ENCODE measurements at regions not wholly inside any gene's neighbourhood (a gene's known extent, or its start where the extent isn't known, plus 50 kb on each side); places are given as distances from the start of the nearest gene placed in this dataset.

DNA sequence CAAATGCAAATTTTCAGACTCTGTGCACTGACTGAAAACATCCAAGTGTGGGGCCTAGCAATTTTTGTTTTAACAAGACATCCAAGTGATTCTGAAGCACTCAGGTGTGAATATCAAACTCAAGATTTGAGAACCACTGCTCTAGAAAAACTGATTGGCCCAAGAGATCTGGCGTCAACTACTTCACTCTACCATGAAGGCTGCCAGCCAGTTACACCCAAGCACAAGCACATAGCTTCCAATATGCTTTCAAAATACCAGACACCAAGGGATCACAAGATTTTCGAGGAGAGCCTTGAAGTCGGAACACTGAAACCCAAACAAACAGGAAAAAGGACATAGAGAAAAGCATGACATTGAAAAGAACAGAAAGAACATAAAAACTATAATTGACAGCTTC, 140.2 kb downstream of the PTCHD4 start (continued):
- TF ChIP-seq, protein P1, sequence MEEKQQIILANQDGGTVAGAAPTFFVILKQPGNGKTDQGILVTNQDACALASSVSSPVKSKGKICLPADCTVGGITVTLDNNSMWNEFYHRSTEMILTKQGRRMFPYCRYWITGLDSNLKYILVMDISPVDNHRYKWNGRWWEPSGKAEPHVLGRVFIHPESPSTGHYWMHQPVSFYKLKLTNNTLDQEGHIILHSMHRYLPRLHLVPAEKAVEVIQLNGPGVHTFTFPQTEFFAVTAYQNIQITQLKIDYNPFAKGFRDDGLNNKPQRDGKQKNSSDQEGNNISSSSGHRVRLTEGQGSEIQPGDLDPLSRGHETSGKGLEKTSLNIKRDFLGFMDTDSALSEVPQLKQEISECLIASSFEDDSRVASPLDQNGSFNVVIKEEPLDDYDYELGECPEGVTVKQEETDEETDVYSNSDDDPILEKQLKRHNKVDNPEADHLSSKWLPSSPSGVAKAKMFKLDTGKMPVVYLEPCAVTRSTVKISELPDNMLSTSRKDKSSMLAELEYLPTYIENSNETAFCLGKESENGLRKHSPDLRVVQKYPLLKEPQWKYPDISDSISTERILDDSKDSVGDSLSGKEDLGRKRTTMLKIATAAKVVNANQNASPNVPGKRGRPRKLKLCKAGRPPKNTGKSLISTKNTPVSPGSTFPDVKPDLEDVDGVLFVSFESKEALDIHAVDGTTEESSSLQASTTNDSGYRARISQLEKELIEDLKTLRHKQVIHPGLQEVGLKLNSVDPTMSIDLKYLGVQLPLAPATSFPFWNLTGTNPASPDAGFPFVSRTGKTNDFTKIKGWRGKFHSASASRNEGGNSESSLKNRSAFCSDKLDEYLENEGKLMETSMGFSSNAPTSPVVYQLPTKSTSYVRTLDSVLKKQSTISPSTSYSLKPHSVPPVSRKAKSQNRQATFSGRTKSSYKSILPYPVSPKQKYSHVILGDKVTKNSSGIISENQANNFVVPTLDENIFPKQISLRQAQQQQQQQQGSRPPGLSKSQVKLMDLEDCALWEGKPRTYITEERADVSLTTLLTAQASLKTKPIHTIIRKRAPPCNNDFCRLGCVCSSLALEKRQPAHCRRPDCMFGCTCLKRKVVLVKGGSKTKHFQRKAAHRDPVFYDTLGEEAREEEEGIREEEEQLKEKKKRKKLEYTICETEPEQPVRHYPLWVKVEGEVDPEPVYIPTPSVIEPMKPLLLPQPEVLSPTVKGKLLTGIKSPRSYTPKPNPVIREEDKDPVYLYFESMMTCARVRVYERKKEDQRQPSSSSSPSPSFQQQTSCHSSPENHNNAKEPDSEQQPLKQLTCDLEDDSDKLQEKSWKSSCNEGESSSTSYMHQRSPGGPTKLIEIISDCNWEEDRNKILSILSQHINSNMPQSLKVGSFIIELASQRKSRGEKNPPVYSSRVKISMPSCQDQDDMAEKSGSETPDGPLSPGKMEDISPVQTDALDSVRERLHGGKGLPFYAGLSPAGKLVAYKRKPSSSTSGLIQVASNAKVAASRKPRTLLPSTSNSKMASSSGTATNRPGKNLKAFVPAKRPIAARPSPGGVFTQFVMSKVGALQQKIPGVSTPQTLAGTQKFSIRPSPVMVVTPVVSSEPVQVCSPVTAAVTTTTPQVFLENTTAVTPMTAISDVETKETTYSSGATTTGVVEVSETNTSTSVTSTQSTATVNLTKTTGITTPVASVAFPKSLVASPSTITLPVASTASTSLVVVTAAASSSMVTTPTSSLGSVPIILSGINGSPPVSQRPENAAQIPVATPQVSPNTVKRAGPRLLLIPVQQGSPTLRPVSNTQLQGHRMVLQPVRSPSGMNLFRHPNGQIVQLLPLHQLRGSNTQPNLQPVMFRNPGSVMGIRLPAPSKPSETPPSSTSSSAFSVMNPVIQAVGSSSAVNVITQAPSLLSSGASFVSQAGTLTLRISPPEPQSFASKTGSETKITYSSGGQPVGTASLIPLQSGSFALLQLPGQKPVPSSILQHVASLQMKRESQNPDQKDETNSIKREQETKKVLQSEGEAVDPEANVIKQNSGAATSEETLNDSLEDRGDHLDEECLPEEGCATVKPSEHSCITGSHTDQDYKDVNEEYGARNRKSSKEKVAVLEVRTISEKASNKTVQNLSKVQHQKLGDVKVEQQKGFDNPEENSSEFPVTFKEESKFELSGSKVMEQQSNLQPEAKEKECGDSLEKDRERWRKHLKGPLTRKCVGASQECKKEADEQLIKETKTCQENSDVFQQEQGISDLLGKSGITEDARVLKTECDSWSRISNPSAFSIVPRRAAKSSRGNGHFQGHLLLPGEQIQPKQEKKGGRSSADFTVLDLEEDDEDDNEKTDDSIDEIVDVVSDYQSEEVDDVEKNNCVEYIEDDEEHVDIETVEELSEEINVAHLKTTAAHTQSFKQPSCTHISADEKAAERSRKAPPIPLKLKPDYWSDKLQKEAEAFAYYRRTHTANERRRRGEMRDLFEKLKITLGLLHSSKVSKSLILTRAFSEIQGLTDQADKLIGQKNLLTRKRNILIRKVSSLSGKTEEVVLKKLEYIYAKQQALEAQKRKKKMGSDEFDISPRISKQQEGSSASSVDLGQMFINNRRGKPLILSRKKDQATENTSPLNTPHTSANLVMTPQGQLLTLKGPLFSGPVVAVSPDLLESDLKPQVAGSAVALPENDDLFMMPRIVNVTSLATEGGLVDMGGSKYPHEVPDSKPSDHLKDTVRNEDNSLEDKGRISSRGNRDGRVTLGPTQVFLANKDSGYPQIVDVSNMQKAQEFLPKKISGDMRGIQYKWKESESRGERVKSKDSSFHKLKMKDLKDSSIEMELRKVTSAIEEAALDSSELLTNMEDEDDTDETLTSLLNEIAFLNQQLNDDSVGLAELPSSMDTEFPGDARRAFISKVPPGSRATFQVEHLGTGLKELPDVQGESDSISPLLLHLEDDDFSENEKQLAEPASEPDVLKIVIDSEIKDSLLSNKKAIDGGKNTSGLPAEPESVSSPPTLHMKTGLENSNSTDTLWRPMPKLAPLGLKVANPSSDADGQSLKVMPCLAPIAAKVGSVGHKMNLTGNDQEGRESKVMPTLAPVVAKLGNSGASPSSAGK (IDR thresholded peaks at IDR 0.05), result no peak
- TF ChIP-seq ZNF274 (IDR thresholded peaks at IDR 0.05; ENCODE audit: borderline replicate concordance, low read depth, low read length), result no peak
- no peak for TF ChIP-seq RBM34 (IDR thresholded peaks at IDR 0.05; ENCODE audit: borderline replicate concordance, insufficient read depth, low read length)
- no peak for TF ChIP-seq ZSCAN32 (CRISPR knock-in tag; IDR thresholded peaks at IDR 0.05)
- TF ChIP-seq RCOR1 (IDR thresholded peaks at IDR 0.05; ENCODE audit: borderline replicate concordance in 1 of 2, low read depth in 2 of 2, low read length in 2 of 2), result no peak
- TF ChIP-seq EP400 (IDR thresholded peaks at IDR 0.05), result no peak
- TF ChIP-seq HDAC8 (tag; IDR thresholded peaks at IDR 0.05), result no peak
- TF ChIP-seq KLF1 (tag; IDR thresholded peaks at IDR 0.05), result no peak
- no peak for TF ChIP-seq KLF16 (IDR thresholded peaks at IDR 0.05)
- TF ChIP-seq NUFIP1 (IDR thresholded peaks at IDR 0.05; ENCODE audit: partially characterized antibody), result no peak
- TF ChIP-seq, protein P2, sequence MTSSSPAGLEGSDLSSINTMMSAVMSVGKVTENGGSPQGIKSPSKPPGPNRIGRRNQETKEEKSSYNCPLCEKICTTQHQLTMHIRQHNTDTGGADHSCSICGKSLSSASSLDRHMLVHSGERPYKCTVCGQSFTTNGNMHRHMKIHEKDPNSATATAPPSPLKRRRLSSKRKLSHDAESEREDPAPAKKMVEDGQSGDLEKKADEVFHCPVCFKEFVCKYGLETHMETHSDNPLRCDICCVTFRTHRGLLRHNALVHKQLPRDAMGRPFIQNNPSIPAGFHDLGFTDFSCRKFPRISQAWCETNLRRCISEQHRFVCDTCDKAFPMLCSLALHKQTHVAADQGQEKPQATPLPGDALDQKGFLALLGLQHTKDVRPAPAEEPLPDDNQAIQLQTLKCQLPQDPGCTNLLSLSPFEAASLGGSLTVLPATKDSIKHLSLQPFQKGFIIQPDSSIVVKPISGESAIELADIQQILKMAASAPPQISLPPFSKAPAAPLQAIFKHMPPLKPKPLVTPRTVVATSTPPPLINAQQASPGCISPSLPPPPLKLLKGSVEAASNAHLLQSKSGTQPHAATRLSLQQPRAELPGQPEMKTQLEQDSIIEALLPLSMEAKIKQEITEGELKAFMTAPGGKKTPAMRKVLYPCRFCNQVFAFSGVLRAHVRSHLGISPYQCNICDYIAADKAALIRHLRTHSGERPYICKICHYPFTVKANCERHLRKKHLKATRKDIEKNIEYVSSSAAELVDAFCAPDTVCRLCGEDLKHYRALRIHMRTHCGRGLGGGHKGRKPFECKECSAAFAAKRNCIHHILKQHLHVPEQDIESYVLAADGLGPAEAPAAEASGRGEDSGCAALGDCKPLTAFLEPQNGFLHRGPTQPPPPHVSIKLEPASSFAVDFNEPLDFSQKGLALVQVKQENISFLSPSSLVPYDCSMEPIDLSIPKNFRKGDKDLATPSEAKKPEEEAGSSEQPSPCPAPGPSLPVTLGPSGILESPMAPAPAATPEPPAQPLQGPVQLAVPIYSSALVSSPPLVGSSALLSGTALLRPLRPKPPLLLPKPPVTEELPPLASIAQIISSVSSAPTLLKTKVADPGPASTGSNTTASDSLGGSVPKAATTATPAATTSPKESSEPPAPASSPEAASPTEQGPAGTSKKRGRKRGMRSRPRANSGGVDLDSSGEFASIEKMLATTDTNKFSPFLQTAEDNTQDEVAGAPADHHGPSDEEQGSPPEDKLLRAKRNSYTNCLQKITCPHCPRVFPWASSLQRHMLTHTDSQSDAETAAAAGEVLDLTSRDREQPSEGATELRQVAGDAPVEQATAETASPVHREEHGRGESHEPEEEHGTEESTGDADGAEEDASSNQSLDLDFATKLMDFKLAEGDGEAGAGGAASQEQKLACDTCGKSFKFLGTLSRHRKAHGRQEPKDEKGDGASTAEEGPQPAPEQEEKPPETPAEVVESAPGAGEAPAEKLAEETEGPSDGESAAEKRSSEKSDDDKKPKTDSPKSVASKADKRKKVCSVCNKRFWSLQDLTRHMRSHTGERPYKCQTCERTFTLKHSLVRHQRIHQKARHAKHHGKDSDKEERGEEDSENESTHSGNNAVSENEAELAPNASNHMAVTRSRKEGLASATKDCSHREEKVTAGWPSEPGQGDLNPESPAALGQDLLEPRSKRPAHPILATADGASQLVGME (CRISPR knock-in tag; IDR thresholded peaks at IDR 0.05), result no peak
